Stimulated activated naive CD8-positive, alpha-beta T cell treated with anti-CD3 and anti-CD28 coated beads, Interleukin-15, Interleukin-2, amounts not matched to agents 100 U/mL and 50 U/mL, for 24 hours (primary cell): ENCODE measurements at regions not wholly inside any gene's neighbourhood (a gene's known extent, or its start where the extent isn't known, plus 50 kb on each side); places are given as distances from the start of the nearest gene placed in this dataset.
"Not testable (repeated sequence)": the region's sequence is repeated elsewhere in the genome, so short reads cannot be mapped to it uniquely, and the experiment has no call there.

Source experiments
- ATAC-seq: fragments of 150-1000 bp; cut with Tn5 transposase; one replicate; pipeline ENCODE4 v1.10.0; 2021
- DNase-seq: peaks from one replicate; pipeline ENCODE4 v3.0.0; 2021

DNA sequence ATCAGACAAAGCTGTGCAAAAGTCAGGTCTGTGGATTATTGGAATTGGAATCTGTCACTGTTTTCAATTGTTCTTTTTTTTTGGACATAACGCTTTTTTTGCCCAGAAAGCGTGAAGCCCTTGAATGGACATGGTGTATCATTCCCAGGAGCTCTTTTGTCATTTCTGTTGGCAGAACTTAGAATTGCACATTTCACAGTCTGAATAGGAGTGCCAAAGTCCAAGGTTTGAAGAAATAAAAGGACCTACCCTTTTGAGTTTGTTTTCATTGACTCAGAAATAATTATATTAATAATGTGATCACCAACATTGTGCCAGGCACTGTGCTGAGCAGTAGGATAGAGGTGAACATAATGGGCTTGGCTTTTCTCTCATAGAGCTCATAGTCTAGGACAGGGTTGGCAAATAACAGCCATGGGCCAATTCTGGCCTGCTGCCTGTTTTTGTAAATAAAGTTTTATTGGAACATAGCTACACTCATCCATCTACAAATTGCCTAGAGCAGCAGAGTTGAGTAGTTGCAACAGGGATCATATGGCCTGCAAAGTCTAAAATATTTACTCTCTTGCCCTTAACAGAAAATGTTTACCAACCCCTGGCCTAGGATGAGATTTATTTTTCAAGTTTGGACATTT, 62.6 kb upstream of the ATXN1 start:
- DNase-seq (no peak), ATAC-seq (no peak)

DNA sequence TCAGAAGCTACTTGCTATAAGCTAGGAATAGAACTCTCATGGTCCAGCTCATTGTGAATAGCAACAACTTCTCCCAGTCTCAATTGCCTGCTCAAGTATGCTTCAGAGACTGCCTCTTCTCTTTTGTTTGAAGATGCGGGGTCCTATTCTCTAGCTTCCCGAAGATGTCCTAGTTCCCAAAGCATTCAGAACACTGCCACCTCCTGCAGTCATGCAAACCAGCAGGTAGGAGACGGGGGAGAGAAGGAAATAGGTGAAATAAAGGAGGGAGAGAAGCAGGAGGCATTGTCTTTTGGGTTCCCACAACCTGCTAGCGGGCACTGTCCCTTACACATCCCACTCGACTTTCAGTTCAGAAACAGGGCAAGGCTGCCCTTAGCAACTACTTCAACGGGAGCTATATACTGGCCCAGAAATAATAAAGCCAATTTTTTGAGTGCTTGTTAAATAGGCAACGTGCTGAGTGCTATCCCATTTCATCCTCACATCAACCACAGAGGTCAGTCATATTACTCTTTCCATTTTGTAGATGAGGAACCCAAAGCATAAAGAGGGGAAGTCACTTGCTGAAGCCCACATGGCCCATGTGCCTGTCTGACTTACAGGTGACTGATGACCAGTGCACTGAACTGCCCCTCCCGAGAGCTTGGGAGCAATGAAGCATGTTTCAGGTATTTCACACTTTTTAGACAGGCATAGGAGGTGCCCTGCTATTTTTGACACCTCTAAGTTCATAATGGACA, 61.9 kb upstream of the ATXN1 start:
- no peak for ATAC-seq
- no peak for DNase-seq

DNA sequence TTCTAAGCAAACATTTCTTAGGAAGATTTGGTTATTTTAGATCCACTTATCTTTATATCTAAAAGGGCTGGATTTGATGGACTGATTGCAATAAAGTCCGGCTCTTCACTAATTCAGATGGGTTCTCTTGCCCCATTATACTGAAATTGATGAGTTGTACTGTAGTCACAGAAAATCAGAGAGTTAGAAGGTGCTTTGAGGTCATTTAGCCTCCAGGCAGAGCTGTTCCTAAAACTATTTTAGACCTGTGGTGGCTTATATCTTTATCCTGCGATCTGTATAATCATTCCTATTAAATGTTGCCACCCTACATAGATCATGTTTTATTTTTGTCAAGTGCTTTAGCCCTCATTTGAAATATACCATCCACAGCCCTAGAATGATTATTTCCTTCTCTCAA, 61.3 kb upstream of the ATXN1 start:
- DNase-seq (no peak), ATAC-seq (no peak)

DNA sequence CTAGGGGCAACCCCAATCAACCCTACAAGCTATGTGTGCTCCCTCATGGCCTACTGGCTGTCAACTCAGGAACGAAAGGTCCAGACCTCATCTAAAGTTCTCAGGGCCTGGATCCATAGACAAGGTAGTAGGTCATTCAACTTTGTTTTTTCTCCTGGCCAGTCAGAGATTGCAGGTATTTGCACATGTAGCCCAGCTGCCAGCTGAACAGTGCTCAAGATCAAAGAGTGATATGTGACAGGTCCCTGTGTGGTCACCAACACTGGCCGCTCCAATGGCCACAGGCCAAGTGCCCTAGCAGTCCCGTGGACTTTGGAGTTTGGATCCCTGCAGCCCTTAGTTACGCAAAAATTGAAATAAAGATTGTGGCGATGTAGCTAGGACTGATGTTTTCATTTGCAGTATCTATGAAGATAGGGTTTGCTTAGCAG, 60.6 kb upstream of the ATXN1 start:
- no peak for ATAC-seq
- DNase-seq, result no peak

DNA sequence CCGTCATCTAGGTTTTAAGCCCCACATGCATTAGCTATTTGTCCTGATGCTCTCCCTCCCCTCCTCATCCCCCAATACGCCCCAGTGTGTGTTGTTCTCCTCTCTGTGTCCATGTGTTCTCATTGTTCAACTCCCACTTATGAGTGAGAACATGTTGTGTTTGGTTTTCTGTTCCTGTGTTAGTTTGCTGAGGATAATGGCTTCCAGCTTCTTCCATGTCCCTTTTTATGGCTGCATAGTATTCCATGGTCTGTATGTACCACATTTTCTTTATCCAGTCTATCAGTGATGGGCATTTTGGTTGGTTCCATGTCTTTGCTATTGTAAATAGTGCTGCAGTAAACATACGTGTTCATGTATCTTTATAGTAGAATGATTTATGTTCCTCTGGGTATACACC, 59.0 kb upstream of the ATXN1 start:
- not testable (repeated sequence) for ATAC-seq, DNase-seq

DNA sequence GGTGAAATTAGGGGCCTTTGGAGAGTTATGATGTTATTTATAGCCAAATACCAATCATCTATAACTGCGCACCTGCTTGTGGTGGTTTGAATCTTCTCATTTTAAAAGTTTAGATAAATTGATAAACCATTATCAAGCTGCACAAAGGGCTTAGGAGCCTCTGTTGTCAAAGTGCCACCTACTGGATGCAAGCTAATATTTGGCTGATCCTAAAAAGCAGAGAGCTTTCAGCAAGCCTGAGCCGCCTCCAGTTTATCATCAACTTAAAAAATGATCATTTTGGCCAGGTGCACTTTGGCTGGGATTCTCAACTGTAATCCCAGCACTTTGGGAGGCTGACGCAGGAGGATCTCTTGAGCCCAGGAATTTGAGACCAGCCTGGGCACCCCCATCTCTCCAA, 58.5 kb upstream of the ATXN1 start:
- ATAC-seq (no peak), DNase-seq (no peak)

DNA sequence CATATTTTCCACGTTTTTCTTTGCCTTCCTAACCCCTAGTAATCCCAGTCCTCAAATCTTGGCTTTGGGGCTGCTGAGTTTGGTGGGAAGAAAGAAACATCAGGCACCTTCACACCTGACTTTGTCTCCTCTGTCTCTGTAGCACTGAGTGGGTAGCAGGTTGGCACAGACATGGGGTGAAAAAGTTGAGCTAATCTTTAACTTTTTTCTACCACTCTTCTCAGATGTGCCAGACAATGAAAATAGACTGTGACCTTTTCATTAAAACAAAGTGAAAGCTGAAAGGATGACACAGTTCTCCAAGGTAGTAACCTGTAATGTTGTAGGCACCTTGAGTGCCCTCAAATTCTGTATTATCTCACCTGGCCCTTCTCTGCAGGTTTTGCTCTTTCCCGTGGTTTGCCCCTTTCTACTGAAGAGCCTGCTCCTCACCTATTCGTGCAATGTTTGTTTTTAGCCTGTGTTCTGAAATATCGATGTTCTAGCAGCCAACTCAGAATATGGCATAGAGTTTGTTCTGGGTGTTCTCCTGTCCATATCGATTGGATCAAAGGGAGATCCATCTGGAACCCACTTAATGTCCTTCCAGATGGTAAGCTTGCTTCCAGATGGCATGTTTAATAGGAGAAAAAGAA, 57.8 kb upstream of the ATXN1 start:
- ATAC-seq (no peak), DNase-seq (no peak)

DNA sequence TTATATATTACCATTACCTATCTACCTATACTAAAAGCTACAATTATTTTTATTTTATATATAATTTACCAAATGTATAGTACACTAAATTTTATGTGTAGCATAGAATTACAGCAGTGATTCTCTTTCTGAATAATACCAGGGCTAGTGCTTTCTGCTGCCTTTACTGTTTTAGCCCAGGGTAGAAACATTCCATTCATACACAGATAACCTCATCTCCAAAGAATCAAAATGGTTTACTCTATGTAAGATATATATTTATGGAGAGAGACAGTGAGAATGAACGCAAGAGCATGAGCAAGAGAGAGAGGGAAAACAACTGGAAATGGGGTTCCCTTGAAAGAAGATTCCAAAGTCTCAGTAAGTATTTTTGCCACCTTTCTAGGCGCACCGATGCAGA, 56.3 kb upstream of the ATXN1 start:
- ATAC-seq, result no peak
- no peak for DNase-seq

DNA sequence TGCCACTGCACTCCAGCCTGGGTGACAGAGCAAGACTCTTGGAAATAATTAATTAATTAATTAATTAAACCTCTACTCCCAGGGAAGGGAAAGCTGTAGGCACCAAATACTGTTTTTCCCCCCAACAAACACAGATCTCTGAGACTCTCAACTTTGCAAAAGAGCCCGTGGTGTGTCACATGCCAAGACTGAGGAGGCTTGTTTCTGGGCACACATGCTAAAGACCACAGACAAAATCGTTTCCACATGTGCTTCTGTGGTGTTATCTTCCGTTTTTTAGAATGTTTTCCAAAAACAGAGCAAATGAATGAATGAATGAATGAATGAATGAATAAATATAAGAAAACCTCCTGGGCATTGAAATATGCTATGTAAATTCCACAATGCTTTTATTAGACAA, 55.6 kb upstream of the ATXN1 start:
- DNase-seq (no peak), ATAC-seq (no peak)

DNA sequence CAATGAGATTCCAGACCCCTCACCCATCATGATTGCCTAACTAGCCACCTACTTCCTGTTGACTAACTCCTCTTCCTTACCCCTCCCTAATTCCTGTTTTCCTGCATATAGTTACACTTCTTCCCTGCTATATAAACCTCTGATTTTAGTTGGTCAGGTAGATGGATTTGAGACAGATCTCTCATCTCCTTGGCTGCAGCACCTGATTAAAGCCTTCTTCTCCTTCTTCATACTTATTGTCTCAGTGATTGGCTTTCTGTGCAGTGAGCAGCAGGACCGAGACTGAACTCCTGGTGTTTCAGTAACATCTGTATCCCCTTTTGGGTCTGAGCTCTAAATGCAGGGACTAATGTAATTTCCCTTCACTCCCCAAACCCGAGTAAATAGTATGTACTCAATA, 51.7 kb upstream of the ATXN1 start:
- ATAC-seq, result no peak
- no peak for DNase-seq

DNA sequence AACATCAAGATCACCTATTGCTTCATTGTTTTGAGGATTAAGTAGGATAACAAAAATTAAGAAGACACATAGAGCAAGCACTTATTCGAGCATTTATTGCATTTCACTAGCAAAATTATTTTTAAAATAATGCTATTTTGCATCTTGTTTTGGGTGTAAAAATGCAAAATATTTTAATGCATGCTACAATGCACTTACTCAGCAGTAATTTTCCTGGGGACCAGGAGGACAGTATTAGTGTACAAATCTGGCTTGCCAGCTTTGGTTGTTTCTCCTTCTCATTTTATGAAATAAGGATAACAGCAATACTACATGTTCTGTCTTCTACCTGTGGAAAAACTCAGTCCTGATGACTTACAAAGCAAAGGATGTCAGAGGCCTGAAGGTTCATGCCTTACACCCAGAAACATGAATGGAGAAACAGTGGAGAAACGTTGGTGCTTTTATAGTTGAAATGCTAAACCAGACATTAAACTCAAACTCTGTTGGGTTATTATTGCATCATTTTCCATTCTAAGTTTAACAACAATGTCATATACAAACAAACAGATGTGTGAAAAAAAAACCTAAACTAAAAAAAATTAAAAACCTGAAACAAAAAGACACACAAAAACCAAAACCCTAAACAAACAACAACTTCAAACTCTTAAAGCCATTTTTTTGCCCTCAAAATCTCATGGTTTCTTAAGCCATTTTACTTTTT, 50.2 kb upstream of the ATXN1 start:
- DNase-seq, result no peak
- ATAC-seq, result no peak
